ENCODE measurements at regions not wholly inside any gene's neighbourhood (a gene's known extent, or its start where the extent isn't known, plus 50 kb on each side); places are given as distances from the start of the nearest gene placed in this dataset.

- no peaks in the 10 kb centered on the region for H3K27me3 ChIP-seq
- intact Hi-C loops (cut with DNase I; ENCODE audit: low total_unique reads) (no loop called here), in situ Hi-C loops (cut with MboI; ENCODE audit: low pct_ligation_motif_present in 1 of 4, low pct_unique_long_range_greater_than_20kb in 1 of 4, low sequenced_read_pairs in 3 of 4) (no loop called here)
- no peak for DNase-seq
- 97 to 100% methylated on average over 1 of the region's 1 CpG for WGBS, 2 donors (ENCODE audit: low coverage in 1 of 2)
- H3K4me3 ChIP-seq = no peak overlapping the region
- H3K36me3 ChIP-seq = no peaks in the 10 kb centered on the region
- no peak overlapping the region for H3K27ac ChIP-seq
- peaks cover 0 to 15% (median 5%) of the 10 kb centered on the region in 4 donors for H3K4me1 ChIP-seq
- no peak for TF ChIP-seq POLR2A (IDR thresholded peaks at IDR 0.05)
- H3K9me3 ChIP-seq = no peaks in the 10 kb centered on the region
Measured at GRCh38 chr7:41313171-41313570, 389.7 kb downstream of the INHBA start.

DNA sequence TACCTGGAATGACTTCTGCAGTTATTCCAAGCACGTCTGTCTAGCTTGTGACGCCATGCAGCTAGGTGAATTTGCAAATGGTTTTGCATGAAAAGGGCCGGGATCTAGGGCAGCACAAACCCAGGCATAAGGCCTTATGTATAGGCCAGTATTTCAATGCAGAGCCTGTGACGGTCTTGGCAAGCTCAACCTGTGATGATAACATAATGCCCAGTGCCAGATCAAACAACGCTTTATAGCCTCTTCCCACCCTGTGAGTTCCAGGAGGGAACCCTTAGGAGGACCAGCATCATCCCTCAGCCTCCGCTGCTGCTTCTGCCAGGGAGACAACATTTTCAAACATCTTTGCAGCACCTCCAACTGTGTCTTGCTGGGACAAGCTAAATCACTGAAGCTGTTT, 390.7 kb downstream of the INHBA start:
- no peak for DNase-seq
- Histone ChIP-seq H3K27me3 (no peaks in the 10 kb centered on the region), H3K27ac (no peak overlapping the region), H3K9me3 (no peaks in the 10 kb centered on the region), H3K36me3 (no peaks in the 10 kb centered on the region), H3K4me1 (peaks cover 0 to 15% (median 5%) of the 10 kb centered on the region in 4 donors), H3K4me3 (no peak overlapping the region)
- TF ChIP-seq POLR2AphosphoS5 (IDR thresholded peaks at IDR 0.05) (no peak), CTCF (IDR thresholded peaks at IDR 0.05) (no peak), EP300 (IDR thresholded peaks at IDR 0.05; ENCODE audit: low read depth) (no peak), POLR2A (IDR thresholded peaks at IDR 0.05) (no peak)
- WGBS, 2 donors (ENCODE audit: low coverage in 1 of 2) = 40% methylated on average over 6 of the region's 6 CpGs; no CpG with 5 or more reads in 1 of the 2 donors
- in situ Hi-C loops (cut with MboI; ENCODE audit: low pct_ligation_motif_present in 1 of 4, low pct_unique_long_range_greater_than_20kb in 1 of 4, low sequenced_read_pairs in 3 of 4) = no loop called here
- intact Hi-C loops (cut with DNase I; ENCODE audit: low total_unique reads) = no loop called here

GRCh38 chr7:41311301-41311700, 391.6 kb downstream of the INHBA start:
- no peak for TF ChIP-seq EP300 (IDR thresholded peaks at IDR 0.05; ENCODE audit: low read depth)
- in situ Hi-C loops (cut with MboI; ENCODE audit: low pct_ligation_motif_present in 1 of 4, low pct_unique_long_range_greater_than_20kb in 1 of 4, low sequenced_read_pairs in 3 of 4) = no loop called here
- peaks cover 0 to 7% (median 3%) of the 10 kb centered on the region in 4 donors for H3K4me1 ChIP-seq
- intact Hi-C loops (cut with DNase I; ENCODE audit: low total_unique reads) = no loop called here
- no peaks in the 10 kb centered on the region for H3K27me3 ChIP-seq
- H3K27ac ChIP-seq = no peak overlapping the region
- H3K9me3 ChIP-seq = no peaks in the 10 kb centered on the region
- WGBS, 2 donors (ENCODE audit: low coverage in 1 of 2) = 88 to 94% methylated on average over 2 to 3 of the region's 3 CpGs
- H3K36me3 ChIP-seq = no peaks in the 10 kb centered on the region
- no peak overlapping the region for H3K4me3 ChIP-seq
- no peak for DNase-seq

GRCh38 chr7:41306486-41306885, 396.4 kb downstream of the INHBA start:
- intact Hi-C loops (cut with DNase I; ENCODE audit: low total_unique reads) (no loop called here), in situ Hi-C loops (cut with MboI; ENCODE audit: low pct_ligation_motif_present in 1 of 4, low pct_unique_long_range_greater_than_20kb in 1 of 4, low sequenced_read_pairs in 3 of 4) (no loop called here)
- 86 to 91% methylated on average over 2 of the region's 2 CpGs for WGBS, 2 donors (ENCODE audit: low coverage in 1 of 2)
- Histone ChIP-seq H3K36me3 (no peaks in the 10 kb centered on the region), H3K4me3 (no peak overlapping the region), H3K27ac (no peak overlapping the region), H3K4me1 (no peaks in the 10 kb centered on the region), H3K27me3 (no peaks in the 10 kb centered on the region), H3K9me3 (no peaks in the 10 kb centered on the region)
- no peak for TF ChIP-seq POLR2A (IDR thresholded peaks at IDR 0.05)
- TF ChIP-seq EP300 (IDR thresholded peaks at IDR 0.05; ENCODE audit: low read depth) = no peak
- TF ChIP-seq CTCF (IDR thresholded peaks at IDR 0.05) = no peak
- no peak for TF ChIP-seq POLR2AphosphoS5 (IDR thresholded peaks at IDR 0.05)
- no peak for DNase-seq

DNA sequence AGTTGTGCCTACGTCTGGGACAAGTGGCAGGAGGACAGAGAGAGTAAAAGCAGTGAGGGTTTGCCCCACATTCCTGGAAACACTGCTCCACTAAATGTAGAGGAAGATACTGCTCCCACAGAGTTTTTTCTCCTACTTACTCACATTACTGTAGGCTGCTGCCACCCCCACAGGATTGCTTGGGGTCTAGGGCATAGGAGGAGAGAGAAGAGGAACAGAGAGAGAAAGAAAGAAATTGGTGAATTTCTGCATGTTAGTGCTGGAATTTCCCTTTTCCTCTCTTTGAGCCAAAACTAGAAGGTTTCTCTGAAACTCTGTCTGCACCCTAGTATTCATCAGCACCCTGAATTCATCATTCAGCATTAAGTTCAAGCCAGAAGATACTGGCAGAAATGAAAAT, 397.9 kb downstream of the INHBA start:
- WGBS, 2 donors (ENCODE audit: low coverage in 1 of 2) = 83% methylated on average over 1 of the region's 1 CpG; no CpG with 5 or more reads in 1 of the 2 donors
- no peaks in the 10 kb centered on the region for H3K36me3 ChIP-seq
- DNase-seq = no peak
- no peak overlapping the region for H3K27ac ChIP-seq
- H3K4me3 ChIP-seq = no peak overlapping the region
- no peak for TF ChIP-seq EP300 (IDR thresholded peaks at IDR 0.05; ENCODE audit: low read depth)
- no peak for TF ChIP-seq POLR2A (IDR thresholded peaks at IDR 0.05)
- no peak for TF ChIP-seq POLR2AphosphoS5 (IDR thresholded peaks at IDR 0.05)
- TF ChIP-seq CTCF (IDR thresholded peaks at IDR 0.05) = no peak
- H3K9me3 ChIP-seq = no peaks in the 10 kb centered on the region
- intact Hi-C loops (cut with DNase I; ENCODE audit: low total_unique reads) (no loop called here), in situ Hi-C loops (cut with MboI; ENCODE audit: low pct_ligation_motif_present in 1 of 4, low pct_unique_long_range_greater_than_20kb in 1 of 4, low sequenced_read_pairs in 3 of 4) (no loop called here)
- H3K4me1 ChIP-seq = no peaks in the 10 kb centered on the region
- H3K27me3 ChIP-seq = no peaks in the 10 kb centered on the region
